HG03439 (cell line): ENCODE measurements at regions not wholly inside any gene's neighbourhood (a gene's known extent, or its start where the extent isn't known, plus 50 kb on each side); places are given as distances from the start of the nearest gene placed in this dataset.

Source experiments
- ATAC-seq: cut with Tn5 transposase; IDR thresholded peaks from one replicate; pipeline ENCODE4 v1.9.1; 2021; ENCODE audit warnings: mild to moderate bottlenecking, moderate library complexity; ENCODE audit not compliant: unreplicated experiment

GRCh38 chr12:65596514-65597091 is 227.7 kb upstream of the HMGA2 start:
- ATAC-seq, result no peak

DNA sequence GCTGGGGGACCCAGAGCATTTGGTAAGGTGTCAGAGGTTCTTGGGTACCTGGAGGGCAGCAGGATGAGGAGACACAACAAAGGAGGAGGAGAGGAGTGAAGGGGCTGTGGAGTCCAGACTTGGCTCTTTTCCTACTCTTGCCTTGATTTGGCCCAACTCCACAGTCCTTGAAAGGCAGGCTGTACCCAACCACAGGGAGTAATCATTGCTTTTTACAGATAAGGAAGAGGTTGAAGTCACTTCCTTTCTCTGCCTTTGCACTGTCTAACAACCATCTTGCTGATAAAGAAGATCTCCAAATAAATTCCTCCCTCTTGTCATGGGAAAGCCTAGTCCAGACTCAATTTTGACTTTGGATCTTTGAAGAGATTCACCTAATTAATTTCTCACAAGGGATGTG is 226.8 kb upstream of the HMGA2 start:
- no peak for ATAC-seq

- ATAC-seq, result no peak
Measured at GRCh38 chr12:65598688-65599087, 225.6 kb upstream of the HMGA2 start.

DNA sequence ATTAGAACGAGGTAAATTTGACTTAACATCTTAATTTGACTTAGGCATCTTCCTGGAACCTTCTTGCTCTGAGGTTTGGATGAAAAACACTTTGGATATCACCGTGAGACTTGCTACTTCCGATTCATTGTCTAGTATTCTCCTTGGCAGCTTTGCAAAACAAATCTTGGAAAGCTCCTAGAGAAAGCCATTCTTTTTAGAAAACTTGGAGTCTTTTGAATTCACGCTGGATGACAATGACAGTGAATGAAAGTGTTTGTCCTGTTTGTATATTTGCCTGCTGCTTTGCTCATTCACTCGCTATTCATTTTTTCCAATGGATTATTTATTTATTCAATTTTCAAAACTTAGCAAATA is 222.1 kb upstream of the HMGA2 start:
- no peak for ATAC-seq

- no peak for ATAC-seq
Measured at GRCh38 chr12:65602610-65603295, 221.5 kb upstream of the HMGA2 start.

DNA sequence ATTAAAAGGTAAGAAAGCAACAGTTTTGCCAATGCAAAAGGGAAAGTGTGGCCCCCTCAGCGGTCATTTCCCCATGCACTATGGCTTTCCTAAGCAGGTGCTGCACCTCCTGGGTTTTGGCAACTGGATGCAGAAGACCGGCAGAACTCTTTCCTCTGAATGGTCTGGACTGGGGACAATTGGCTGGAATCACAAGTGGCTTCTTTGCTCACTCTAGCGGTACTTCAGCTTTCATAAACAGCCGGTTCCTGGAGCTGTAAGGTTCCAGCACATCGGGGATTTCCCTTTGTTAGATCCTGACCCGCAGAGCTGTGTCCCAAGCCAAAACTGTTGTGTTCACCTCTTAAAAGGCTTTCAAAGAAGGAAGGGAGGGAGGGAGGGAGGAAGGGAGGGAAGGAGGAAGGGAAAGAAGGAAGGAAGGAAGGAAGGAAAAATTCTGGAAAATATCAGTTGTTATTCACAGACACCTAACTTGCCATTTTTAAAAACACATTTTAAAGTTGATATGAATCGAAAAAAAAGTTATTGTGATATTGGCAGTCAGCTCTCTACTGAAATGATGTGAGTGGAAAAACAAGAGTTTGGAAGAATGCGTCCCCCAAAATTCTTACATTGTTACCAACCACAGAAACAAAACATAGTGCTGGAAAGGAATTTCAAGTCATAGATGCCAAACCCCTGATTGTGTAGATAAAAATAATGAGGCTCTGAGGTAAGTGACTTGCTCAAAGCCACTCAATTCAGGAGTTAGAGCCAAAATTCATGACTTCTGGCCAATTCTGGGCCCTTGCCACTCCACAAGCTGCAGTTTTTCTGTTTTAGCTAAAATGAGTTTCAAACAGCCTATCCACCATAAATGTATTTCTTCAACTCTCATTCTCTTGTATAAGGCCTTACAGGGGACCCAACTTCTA is 220.6 kb upstream of the HMGA2 start:
- no peak for ATAC-seq

GRCh38 chr12:65605019-65605418 is 219.3 kb upstream of the HMGA2 start:
- no peak for ATAC-seq

GRCh38 chr12:65606008-65606766 is 218.1 kb upstream of the HMGA2 start:
- ATAC-seq, result no peak

DNA sequence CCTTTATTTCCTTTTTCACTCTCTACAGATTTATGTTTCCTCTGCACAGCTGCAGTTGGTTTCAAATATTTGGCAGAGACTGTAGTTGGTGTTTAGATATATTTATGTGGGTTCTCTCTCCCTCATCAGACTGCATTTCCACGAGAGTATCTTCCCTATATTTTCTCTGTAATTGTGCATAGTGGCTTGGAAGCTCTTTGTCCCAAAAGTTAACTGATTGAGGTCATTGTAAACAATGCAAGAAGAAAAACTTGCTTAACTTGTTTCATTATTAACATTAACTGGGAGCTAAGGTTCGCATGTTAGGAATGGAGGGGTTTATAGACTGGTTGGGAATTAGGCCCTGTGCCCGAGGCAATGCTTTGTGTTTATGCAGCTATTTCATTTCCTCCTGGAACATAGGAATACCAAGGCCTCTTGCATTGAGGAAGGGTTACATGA is 216.9 kb upstream of the HMGA2 start:
- ATAC-seq, result no peak

GRCh38 chr12:65608319-65608916 is 215.9 kb upstream of the HMGA2 start:
- ATAC-seq, result no peak

DNA sequence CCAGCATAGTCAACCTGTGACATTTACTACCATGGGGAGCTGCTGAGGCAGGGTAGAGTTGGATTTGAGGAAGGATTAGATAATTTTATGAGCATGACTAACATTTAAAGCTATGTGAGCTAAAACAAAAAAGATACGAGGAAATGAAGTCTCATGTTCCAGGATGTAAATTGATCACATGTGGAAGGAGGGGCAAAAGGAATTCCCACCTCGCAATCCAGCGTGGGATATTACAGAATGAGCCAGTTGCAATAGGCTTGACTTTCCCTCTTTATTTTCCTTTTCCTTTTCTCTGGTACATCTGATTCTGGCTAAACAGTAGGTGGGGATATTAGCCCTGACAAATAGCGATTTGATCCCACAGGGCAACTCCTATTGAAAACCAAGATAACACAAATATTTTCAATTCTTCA is 214.9 kb upstream of the HMGA2 start:
- no peak for ATAC-seq

GRCh38 chr12:65611396-65611795 is 212.9 kb upstream of the HMGA2 start:
- no peak for ATAC-seq

DNA sequence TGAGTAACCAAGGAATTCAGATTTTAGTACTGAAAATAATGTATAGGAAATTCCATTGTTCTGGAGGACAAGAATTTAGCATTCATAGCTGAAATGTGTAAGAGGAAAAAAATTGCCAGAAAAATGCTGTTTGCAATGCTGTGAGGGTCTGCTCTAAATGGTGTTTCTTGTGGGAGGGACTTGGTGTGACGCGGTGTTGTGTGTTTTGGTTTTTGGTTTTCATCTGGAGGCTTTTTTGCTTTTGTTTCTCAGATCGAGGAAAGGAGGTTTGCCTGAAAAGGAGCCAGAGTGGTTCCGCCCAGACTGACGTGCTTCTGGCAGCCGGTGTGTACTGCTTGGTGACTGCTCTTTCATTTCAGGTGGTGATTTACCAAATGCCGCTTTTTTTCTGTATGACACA is 211.8 kb upstream of the HMGA2 start:
- no peak for ATAC-seq

- ATAC-seq, result no peak
Measured at GRCh38 chr12:65613692-65614091, 210.6 kb upstream of the HMGA2 start.

DNA sequence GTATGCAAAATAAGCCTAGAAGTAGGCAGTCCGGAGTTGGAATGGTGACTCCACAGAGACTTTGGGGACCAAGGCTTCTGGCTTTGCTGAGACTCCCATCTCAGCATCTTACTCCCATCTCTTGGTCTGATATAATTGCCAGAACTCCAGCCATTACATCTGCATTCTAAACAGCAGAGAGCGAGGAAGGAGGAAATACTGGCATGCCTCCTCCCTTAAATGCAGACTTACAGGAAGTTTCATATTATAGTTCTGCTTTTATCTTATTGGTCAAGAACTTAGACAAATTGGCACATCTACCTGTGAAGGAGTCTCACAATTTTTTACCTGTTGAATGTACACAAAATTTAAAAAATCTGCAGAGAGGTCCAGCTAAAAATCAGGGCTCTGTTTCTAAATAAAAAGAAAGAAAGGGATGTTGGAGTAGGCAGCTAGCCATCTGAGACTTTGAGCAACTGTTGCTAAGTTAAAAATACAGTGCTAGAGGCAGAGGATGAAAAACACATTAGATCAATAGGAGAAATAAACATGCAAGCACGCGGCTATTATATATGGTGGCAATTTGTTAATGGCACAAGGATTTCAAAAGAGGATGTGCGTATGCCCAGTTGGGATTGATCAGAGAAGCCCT is 209.9 kb upstream of the HMGA2 start:
- ATAC-seq, result no peak

GRCh38 chr12:65615118-65615517 is 209.2 kb upstream of the HMGA2 start:
- ATAC-seq, result no peak

- ATAC-seq, result no peak
Measured at GRCh38 chr12:65616022-65616421, 208.3 kb upstream of the HMGA2 start.

- ATAC-seq, result no peak
Measured at GRCh38 chr12:65618588-65618987, 205.7 kb upstream of the HMGA2 start.

DNA sequence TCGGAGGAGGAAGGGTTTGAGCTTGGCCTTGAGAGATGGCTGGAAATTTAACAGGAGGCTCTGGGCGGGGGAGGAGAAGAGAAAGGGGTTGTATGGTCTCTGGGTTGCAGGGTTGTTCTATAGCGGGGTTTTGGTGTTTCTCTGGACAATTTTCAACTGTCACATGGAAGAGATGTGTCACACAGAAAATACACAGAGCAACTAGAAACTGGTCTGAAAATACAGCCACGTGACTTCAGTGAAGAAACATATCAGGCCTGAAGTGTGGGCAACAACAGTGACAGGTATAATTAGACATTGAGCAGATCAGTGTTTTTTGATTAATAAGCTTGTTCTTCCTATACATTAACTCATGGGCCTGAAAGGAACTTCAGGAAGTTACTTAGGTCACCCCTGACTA is 205.3 kb upstream of the HMGA2 start:
- no peak for ATAC-seq

GRCh38 chr12:65620046-65620445 is 204.2 kb upstream of the HMGA2 start:
- ATAC-seq, result no peak
